ENCODE measurements at regions not wholly inside any gene's neighbourhood (a gene's known extent, or its start where the extent isn't known, plus 50 kb on each side); places are given as distances from the start of the nearest gene placed in this dataset.

GRCh38 chr15:88747111-88747510, 56.1 kb upstream of the ACAN start:
- no peak overlapping the region for H4K5ac ChIP-seq (ENCODE audit: low read depth, low read length)
- no TSS peak for BruUV-seq (replicated peaks)
- peak overlapping the region; percentile 15 for H2AK9ac ChIP-seq (replicated peaks; ENCODE audit: low read depth, low read length, poor library complexity)
- 0 out of 2 replicates have a peak, but pooled peaks cover 5% of the 10 kb centered on the region for H3K9me1 ChIP-seq (ENCODE audit: insufficient read depth, low read length)
- no peaks in the 10 kb centered on the region for H3K79me1 ChIP-seq (ENCODE audit: low read depth in 1 of 2, low read length in 2 of 2)
- no peak overlapping the region for H3K4me2 ChIP-seq (ENCODE audit: low read depth, low read length)
- H2AFZ ChIP-seq (replicated peaks; ENCODE audit: low read length, poor library complexity): no peak overlapping the region
- in situ Hi-C loops (cut with MboI; ENCODE audit: low sequenced_read_pairs) (no loop called here), dilution Hi-C loops (cut with HindIII; ENCODE audit: low sequenced_read_pairs, unreplicated experiment) (no loop called here), intact Hi-C loops (cut with micrococcal nuclease) (no loop called here)
- H3K4ac ChIP-seq (ENCODE audit: low read depth, low read length): peak overlapping the region; percentile 45; the same call in 1 of the 2 replicates
- peak overlapping the region; percentile 80; the same call in 1 of the 2 replicates for H2BK20ac ChIP-seq (ENCODE audit: low read depth, low read length)
- peaks cover 6% of the 10 kb centered on the region for H3K4me1 ChIP-seq (ENCODE audit: control insufficient read depth, insufficient read depth, low read length)
- no peaks in the 10 kb centered on the region for H3K36me3 ChIP-seq (ENCODE audit: control insufficient read depth, insufficient read depth, low read length)
- H3K18ac ChIP-seq (ENCODE audit: low read depth, low read length): no peak overlapping the region
- no peak overlapping the region for H4K91ac ChIP-seq (ENCODE audit: insufficient read depth, low read depth, low read length)
- peak overlapping the region; percentile 3; the same call in 1 of the 2 replicates for H3K14ac ChIP-seq (replicated peaks; ENCODE audit: low read depth, low read length)
- peaks cover 8% of the 10 kb centered on the region for H3K27me3 ChIP-seq (ENCODE audit: control insufficient read depth, insufficient read depth, low read length)
- TF ChIP-seq POLR2A (IDR thresholded peaks at IDR 0.05; ENCODE audit: low read depth, low read length) (no peak), ELK1 (IDR thresholded peaks at IDR 0.05; ENCODE audit: borderline replicate concordance, low read depth, low read length) (no peak), RAD21 (IDR thresholded peaks at IDR 0.05; ENCODE audit: low read length) (no peak), USF2 (IDR thresholded peaks at IDR 0.05; ENCODE audit: low read depth, low read length) (no peak), BHLHE40 (IDR thresholded peaks at IDR 0.05; ENCODE audit: low read depth, low read length) (no peak), NFE2L2 (IDR thresholded peaks at IDR 0.05; ENCODE audit: low read depth, low read length) (no peak), MXI1 (IDR thresholded peaks at IDR 0.05; ENCODE audit: borderline replicate concordance, low read depth, low read length) (no peak), SMC3 (IDR thresholded peaks at IDR 0.05; ENCODE audit: low read depth, low read length) (no peak), MAFK (IDR thresholded peaks at IDR 0.05; ENCODE audit: low read depth, low read length) (no peak), FOS (IDR thresholded peaks at IDR 0.05; ENCODE audit: low read depth, low read length) (no peak), CTCF (conservative IDR thresholded peaks at IDR 0.05; ENCODE audit: low read depth, low read length) (no peak), RCOR1 (IDR thresholded peaks at IDR 0.05; ENCODE audit: insufficient replicate concordance, low read length) (no peak)
- H4K8ac ChIP-seq (ENCODE audit: low read depth in 2 of 2, low read length in 2 of 2): no peak overlapping the region; a peak in 1 of 4 replicates
- no peak overlapping the region for H2BK5ac ChIP-seq (ENCODE audit: low read depth, low read length, poor library complexity, severe bottlenecking)
- POLR2A ChIA-PET (ENCODE audit: unreplicated experiment): no interaction called here
- WGBS, 2 experiments (ENCODE audit: extremely low coverage in 2 of 2, insufficient read length in 1 of 2): no CpG with 5 or more reads among the region's 1 CpG
- DNase-seq (no peak), ATAC-seq (ENCODE audit: low read depth) (no peak)
- peak overlapping the region; percentile 75; the same call in 1 of the 2 replicates for H2AK5ac ChIP-seq (ENCODE audit: low read depth, low read length)
- no peak overlapping the region for H3K27ac ChIP-seq (ENCODE audit: insufficient read depth, low read length)
- no peak overlapping the region for H3K4me3 ChIP-seq (ENCODE audit: insufficient read depth, low read depth, low read length)
- H3K56ac ChIP-seq (ENCODE audit: extremely low read depth, insufficient read depth, low read length): no peak overlapping the region
- peak overlapping the region; percentile 75; the same call in 1 of the 2 replicates for H2BK120ac ChIP-seq (ENCODE audit: low read depth, low read length)
- CTCF ChIA-PET: no interaction called here
- no peak overlapping the region for H3K23ac ChIP-seq (ENCODE audit: low read depth, low read length)
- H3K9ac ChIP-seq (ENCODE audit: low read depth, low read length): no peak overlapping the region
- H3K9me3 ChIP-seq (ENCODE audit: control insufficient read depth, insufficient read depth, low read length): no peaks in the 10 kb centered on the region
- peak overlapping the region; percentile 56; the same call in 2 of the 3 replicates for H2BK15ac ChIP-seq (ENCODE audit: low read depth, low read length)
- no peaks in the 10 kb centered on the region for H4K20me1 ChIP-seq (ENCODE audit: insufficient read depth, low read length)

All from IMR-90 (cell line).